HCT116 (cell line): ENCODE measurements at regions not wholly inside any gene's neighbourhood (a gene's known extent, or its start where the extent isn't known, plus 50 kb on each side); places are given as distances from the start of the nearest gene placed in this dataset.

ENCODE experiments used
- ATAC-seq: fragments of 200-7000 bp; cut with Tn5 transposase; 2 replicates; pipeline ENCODE4 v1.9.1; 2020; ENCODE audit warnings: mild to moderate bottlenecking, moderate library complexity
- BruUV-seq: library from RNA; stranded (reverse); fragments of 400-500 nt; replicated peaks from 2 replicates; lab custom pipeline; 2021; lab: Mats Ljungman, UMichigan
- CTCF ChIA-PET: fragments of 300-600 bp; sonication (Branson Sonifier 250); formaldehyde crosslinking; loops from one replicate; lab custom pipeline; 2021; ENCODE audit warnings: antibody characterized with exemption; lab: Charles Lee
- POLR2A ChIA-PET: fragments of 300-600, 350-600 bp; sonication (Branson Sonifier 250); formaldehyde crosslinking; loops from one replicate; lab custom pipeline; 2021; ENCODE audit warnings: antibody characterized with exemption; lab: Charles Lee
- RAD21 ChIA-PET, 2 experiments: fragments of 300-600 bp; sonication (Branson Sonifier 250); formaldehyde crosslinking; loops; one replicate each; lab custom pipeline; 2023; ENCODE audit warnings: low total read pairs in 2 of 2; ENCODE audit not compliant: uncharacterized antibody in 2 of 2, unreplicated experiment in 2 of 2, low non-redundant PET in 1 of 2; lab: Charles Lee
- DNase-seq: peaks from one replicate; pipeline ENCODE4 v3.0.0-alpha.2; 2010; ENCODE audit warnings: low read depth, low spot score
- H2AFZ ChIP-seq: fragments of 200-600 bp; shearing (Covaris generic), sonication (generic); 2 replicates; pipeline ENCODE4 v1.6.1; 2017; ENCODE audit warnings: low read depth, mixed run types, mixed read lengths, antibody characterized with exemption, low read length; ENCODE audit not compliant: poor library complexity, severe bottlenecking
- H3K27ac ChIP-seq: 2 replicates; pipeline ENCODE4 v1.5.1; 2012; ENCODE audit warnings: low read depth, low read length
- H3K27me3 ChIP-seq: fragments of 200-600 bp; sonication (generic); 2 replicates; pipeline ENCODE4 v1.6.1; 2016; ENCODE audit warnings: mixed run types, low read length, mixed read lengths; ENCODE audit not compliant: insufficient read depth
- H3K36me3 ChIP-seq, 2 experiments: fragments of 200-500 bp in 1 of 2; fragments of 200-600 bp in 1 of 2; sonication (Bioruptor generic) in 1 of 2; sonication (generic) in 1 of 2; 2 replicates each; pipeline versions ENCODE4 v1.5.1 to v1.6.1; 2014 to 2016; ENCODE audit warnings: low read length in 2 of 2, inconsistent platforms in 1 of 2, mixed read lengths in 1 of 2, mixed run types in 1 of 2; ENCODE audit not compliant: insufficient read depth in 2 of 2, control insufficient read depth in 1 of 2
- H3K4me1 ChIP-seq, 2 experiments: fragments of 200-600 bp in 1 of 2; sonication (generic) in 1 of 2; 2 replicates each; pipeline versions ENCODE4 v1.5.1 to v1.6.1; 2012 to 2017; ENCODE audit warnings: low read length in 2 of 2, inconsistent platforms in 1 of 2, mild to moderate bottlenecking in 1 of 2, mixed read lengths in 1 of 2, mixed run types in 1 of 2, moderate library complexity in 1 of 2; ENCODE audit not compliant: insufficient read depth in 2 of 2, control insufficient read depth in 1 of 2
- H3K4me2 ChIP-seq: fragments of 200-600 bp; sonication (generic); 2 replicates; pipeline ENCODE4 v1.6.1; 2017; ENCODE audit warnings: mixed run types, low read length, mixed read lengths
- H3K4me3 ChIP-seq, 2 experiments: fragments of 200-600 bp in 1 of 2; sonication (generic) in 1 of 2; replicated peaks in 1 of 2; 2 replicates each; pipeline ENCODE4 v1.5.1; 2011 to 2016; ENCODE audit warnings: low read length in 2 of 2, control low read depth in 1 of 2, low read depth in 1 of 2, mild to moderate bottlenecking in 1 of 2, mixed read lengths in 1 of 2, mixed run types in 1 of 2
- H3K79me2 ChIP-seq: fragments of 200-600 bp; sonication (generic); 2 replicates; pipeline ENCODE4 v1.6.1; 2017; ENCODE audit warnings: mild to moderate bottlenecking, mixed run types, low read length, moderate library complexity, mixed read lengths; ENCODE audit not compliant: insufficient read depth
- H3K9ac ChIP-seq: fragments of 200-600 bp; sonication (generic); 2 replicates; pipeline ENCODE4 v1.6.1; 2016; ENCODE audit warnings: low read length, mixed read lengths
- H3K9me2 ChIP-seq: fragments of 200-600 bp; sonication (generic), shearing (Covaris generic); 2 replicates; pipeline ENCODE4 v1.6.1; 2017; ENCODE audit warnings: mixed run types, mild to moderate bottlenecking, moderate library complexity; ENCODE audit not compliant: insufficient read depth
- H3K9me3 ChIP-seq, 2 experiments: fragments of 200-500 bp in 1 of 2; fragments of 200-600 bp in 1 of 2; sonication (Bioruptor generic) in 1 of 2; sonication (generic) in 1 of 2; 2 replicates each; pipeline ENCODE4 v1.6.1; 2014 to 2017; ENCODE audit warnings: low read length in 2 of 2, mixed read lengths in 2 of 2, inconsistent platforms in 1 of 2, low read depth in 1 of 2, mild to moderate bottlenecking in 1 of 2, mixed run types in 1 of 2, moderate library complexity in 1 of 2; ENCODE audit not compliant: control insufficient read depth in 1 of 2, insufficient read depth in 1 of 2
- H4K20me1 ChIP-seq: fragments of 200-600 bp; sonication (generic), shearing (Covaris generic); 2 replicates; pipeline ENCODE4 v1.6.1; 2017; ENCODE audit warnings: mixed run types, mild to moderate bottlenecking, moderate library complexity; ENCODE audit not compliant: insufficient read depth
- CBX3 ChIP-seq: IDR thresholded peaks from 2 replicates; pipeline ENCODE4 v1.6.1; 2012; ENCODE audit warnings: low read depth
- CEBPB ChIP-seq: IDR thresholded peaks from 2 replicates; pipeline ENCODE4 v1.6.1; 2012; ENCODE audit warnings: low read depth
- ELF1 ChIP-seq: IDR thresholded peaks from 2 replicates; pipeline ENCODE4 v1.6.1; 2012; ENCODE audit warnings: low read depth, borderline replicate concordance
- FOSL1 ChIP-seq: IDR thresholded peaks from 2 replicates; pipeline ENCODE4 v1.6.1; 2012; ENCODE audit warnings: low read depth
- POLR2A ChIP-seq: IDR thresholded peaks from 2 replicates; pipeline ENCODE4 v1.7.0; 2011; ENCODE audit warnings: borderline replicate concordance; ENCODE audit not compliant: insufficient read depth, insufficient read length; ENCODE audit errors: extremely low read depth
- RAD21 ChIP-seq: IDR thresholded peaks from 2 replicates; pipeline ENCODE4 v1.6.1; 2012; ENCODE audit warnings: low read depth, mild to moderate bottlenecking
- ZFX ChIP-seq: fragments of 450-650 bp; IDR thresholded peaks from 2 replicates; pipeline ENCODE4 v1.6.1; 2017
- intact Hi-C: fragments of 100-400 bp; cut with micrococcal nuclease; formaldehyde crosslinking; loops from 2 replicates; pipeline ENCODE4 v1.10.0; 2022
- TF ChIP-seq, protein P1 (sequence below), 3 experiments: fragments of 200-600 bp in 1 of 3; sonication (generic) in 1 of 3; IDR thresholded peaks in 2 of 3; conservative IDR thresholded peaks in 1 of 3; 2 replicates each; pipeline ENCODE4 v1.5.1; 2012 to 2017; ENCODE audit warnings: low read depth in 2 of 3, low read length in 2 of 3, antibody characterized with exemption in 1 of 3, borderline replicate concordance in 1 of 3, control low read depth in 1 of 3, mild to moderate bottlenecking in 1 of 3, mixed read lengths in 1 of 3, mixed run types in 1 of 3, moderate library complexity in 1 of 3; ENCODE audit not compliant: insufficient read depth in 1 of 3
- TF ChIP-seq, protein P2 (sequence below): IDR thresholded peaks from 2 replicates; pipeline ENCODE4 v1.6.1; 2011; ENCODE audit warnings: mild to moderate bottlenecking, low read length, moderate library complexity; ENCODE audit not compliant: insufficient replicate concordance; ENCODE audit errors: extremely low read depth

DNA sequence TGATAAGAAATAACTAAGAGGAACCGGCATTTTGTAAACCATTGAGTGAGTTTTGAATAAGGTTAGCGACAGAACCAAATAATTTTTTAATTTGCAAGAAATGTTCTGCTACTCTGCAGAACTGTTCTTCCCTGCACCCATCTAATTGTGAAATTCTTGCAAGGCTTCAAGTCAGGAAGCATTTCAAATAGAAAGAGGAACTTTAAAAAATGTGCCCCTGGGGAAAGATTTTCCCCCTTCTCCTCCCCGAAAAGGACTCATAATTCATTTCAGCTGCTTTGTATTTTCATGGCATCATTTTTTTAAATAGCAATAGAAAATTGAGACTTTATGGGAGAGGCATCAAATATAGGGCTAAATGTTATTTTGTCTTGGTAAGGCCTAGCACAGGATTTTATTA lies 180.9 kb upstream of the ANKRD55 start (continued):
- no peak for TF ChIP-seq FOSL1
- TF ChIP-seq ELF1: no peak
- no peak for TF ChIP-seq CBX3

DNA sequence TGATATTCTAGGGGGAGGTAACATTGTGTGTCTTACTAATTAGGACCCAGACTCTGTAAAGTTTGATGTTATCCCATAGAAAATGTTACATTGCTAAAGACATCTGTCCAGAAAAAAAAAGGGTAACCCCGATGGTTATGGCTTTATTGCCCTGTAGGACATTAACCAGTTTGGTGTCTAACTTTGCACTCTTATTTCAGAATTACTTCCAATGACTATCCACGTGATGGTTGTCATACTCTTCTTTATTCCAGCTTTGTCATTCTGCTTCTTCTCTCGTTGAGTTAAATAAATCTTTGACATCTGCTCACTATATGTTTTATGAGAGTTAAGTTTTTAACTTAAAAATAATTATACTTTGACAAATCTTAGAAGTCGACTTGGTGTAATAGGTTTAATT lies 180.4 kb upstream of the ANKRD55 start:
- H3K79me2 ChIP-seq: no peaks in the 10 kb centered on the region
- TF ChIP-seq CBX3: no peak
- TF ChIP-seq RAD21: no peak
- no peak for TF ChIP-seq POLR2A
- TF ChIP-seq ZFX: no peak
- TF ChIP-seq, protein P1, sequence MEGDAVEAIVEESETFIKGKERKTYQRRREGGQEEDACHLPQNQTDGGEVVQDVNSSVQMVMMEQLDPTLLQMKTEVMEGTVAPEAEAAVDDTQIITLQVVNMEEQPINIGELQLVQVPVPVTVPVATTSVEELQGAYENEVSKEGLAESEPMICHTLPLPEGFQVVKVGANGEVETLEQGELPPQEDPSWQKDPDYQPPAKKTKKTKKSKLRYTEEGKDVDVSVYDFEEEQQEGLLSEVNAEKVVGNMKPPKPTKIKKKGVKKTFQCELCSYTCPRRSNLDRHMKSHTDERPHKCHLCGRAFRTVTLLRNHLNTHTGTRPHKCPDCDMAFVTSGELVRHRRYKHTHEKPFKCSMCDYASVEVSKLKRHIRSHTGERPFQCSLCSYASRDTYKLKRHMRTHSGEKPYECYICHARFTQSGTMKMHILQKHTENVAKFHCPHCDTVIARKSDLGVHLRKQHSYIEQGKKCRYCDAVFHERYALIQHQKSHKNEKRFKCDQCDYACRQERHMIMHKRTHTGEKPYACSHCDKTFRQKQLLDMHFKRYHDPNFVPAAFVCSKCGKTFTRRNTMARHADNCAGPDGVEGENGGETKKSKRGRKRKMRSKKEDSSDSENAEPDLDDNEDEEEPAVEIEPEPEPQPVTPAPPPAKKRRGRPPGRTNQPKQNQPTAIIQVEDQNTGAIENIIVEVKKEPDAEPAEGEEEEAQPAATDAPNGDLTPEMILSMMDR (IDR thresholded peaks at IDR 0.05 in 2 of 3, conservative IDR thresholded peaks at IDR 0.05 in 1 of 3; ENCODE audit: borderline replicate concordance in 1 of 3, insufficient read depth in 1 of 3, low read depth in 2 of 3, low read length in 2 of 3): no peak
- no peak for TF ChIP-seq FOSL1
- TF ChIP-seq CEBPB: no peak
- TF ChIP-seq, protein P2, sequence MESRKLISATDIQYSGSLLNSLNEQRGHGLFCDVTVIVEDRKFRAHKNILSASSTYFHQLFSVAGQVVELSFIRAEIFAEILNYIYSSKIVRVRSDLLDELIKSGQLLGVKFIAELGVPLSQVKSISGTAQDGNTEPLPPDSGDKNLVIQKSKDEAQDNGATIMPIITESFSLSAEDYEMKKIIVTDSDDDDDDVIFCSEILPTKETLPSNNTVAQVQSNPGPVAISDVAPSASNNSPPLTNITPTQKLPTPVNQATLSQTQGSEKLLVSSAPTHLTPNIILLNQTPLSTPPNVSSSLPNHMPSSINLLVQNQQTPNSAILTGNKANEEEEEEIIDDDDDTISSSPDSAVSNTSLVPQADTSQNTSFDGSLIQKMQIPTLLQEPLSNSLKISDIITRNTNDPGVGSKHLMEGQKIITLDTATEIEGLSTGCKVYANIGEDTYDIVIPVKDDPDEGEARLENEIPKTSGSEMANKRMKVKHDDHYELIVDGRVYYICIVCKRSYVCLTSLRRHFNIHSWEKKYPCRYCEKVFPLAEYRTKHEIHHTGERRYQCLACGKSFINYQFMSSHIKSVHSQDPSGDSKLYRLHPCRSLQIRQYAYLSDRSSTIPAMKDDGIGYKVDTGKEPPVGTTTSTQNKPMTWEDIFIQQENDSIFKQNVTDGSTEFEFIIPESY: no peak
- H4K20me1 ChIP-seq: no peaks in the 10 kb centered on the region
- no peaks in the 10 kb centered on the region for H3K9me2 ChIP-seq
- H3K27ac ChIP-seq: no peak overlapping the region
- CTCF ChIA-PET: no interaction called here
- no peak for ATAC-seq
- intact Hi-C loops: no loop called here
- no peak overlapping the region for H3K9ac ChIP-seq
- H3K4me1 ChIP-seq: peaks cover 0 to 6% of the 10 kb centered on the region in 2 experiments; a peak in 2 of 4 replicates
- no peak for DNase-seq
- H3K4me2 ChIP-seq: no peak overlapping the region
- no peak overlapping the region for H2AFZ ChIP-seq
- H3K4me3 ChIP-seq: no peak overlapping the region
- H3K9me3 ChIP-seq: no peaks in the 10 kb centered on the region
- RAD21 ChIA-PET: no interaction called here
- no TSS peak for BruUV-seq
- H3K27me3 ChIP-seq: no peaks in the 10 kb centered on the region
- POLR2A ChIA-PET: no interaction called here
- H3K36me3 ChIP-seq: no peaks in the 10 kb centered on the region
